GM12872 (cell line): ENCODE measurements at regions not wholly inside any gene's neighbourhood (a gene's known extent, or its start where the extent isn't known, plus 50 kb on each side); places are given as distances from the start of the nearest gene placed in this dataset.

Experiments used
- CTCF ChIP-seq: IDR thresholded peaks from 3 replicates; pipeline ENCODE4 v1.5.1; 2011; ENCODE audit warnings: low read depth, mild to moderate bottlenecking, low read length, moderate library complexity; ENCODE audit not compliant: insufficient read depth

- TF ChIP-seq CTCF = no peak
Measured at GRCh38 chr18:76565238-76566173, 70.5 kb upstream of the ZNF516 start.

GRCh38 chr18:76564655-76565237 is 69.7 kb upstream of the ZNF516 start:
- no peak for TF ChIP-seq CTCF

GRCh38 chr18:76564117-76564516 is 69.1 kb upstream of the ZNF516 start:
- no peak for TF ChIP-seq CTCF

- TF ChIP-seq CTCF = no peak
Measured at GRCh38 chr18:76562286-76563122, 67.5 kb upstream of the ZNF516 start.

- TF ChIP-seq CTCF = no peak
Measured at GRCh38 chr18:76558881-76559667, 64.0 kb upstream of the ZNF516 start.

- no peak for TF ChIP-seq CTCF
Measured at GRCh38 chr18:76557026-76557575, 62.1 kb upstream of the ZNF516 start.
